ENCODE measurements at regions not wholly inside any gene's neighbourhood (a gene's known extent, or its start where the extent isn't known, plus 50 kb on each side); places are given as distances from the start of the nearest gene placed in this dataset.

DNA sequence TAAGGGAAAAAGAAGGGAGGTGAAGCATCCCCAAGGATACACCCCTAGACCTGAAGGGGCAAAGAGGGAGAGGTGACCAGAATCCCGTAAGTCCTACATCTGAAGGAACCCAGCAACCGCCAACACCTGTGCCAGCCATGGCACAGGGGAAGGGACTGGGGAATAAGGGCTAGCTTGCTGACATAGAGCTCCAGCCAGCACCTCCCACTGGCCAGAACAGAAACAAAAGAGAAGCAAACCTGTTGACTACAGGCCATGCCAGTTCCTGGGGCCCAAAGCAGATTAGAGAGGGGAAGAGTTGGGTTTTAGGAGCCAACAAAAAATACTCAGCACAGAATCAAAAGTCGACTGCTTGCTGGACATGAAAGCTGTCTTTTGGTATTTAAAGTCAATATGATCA, 244.6 kb downstream of the SUCLG1 start:
- no peaks in the 10 kb centered on the region for H3K4me1 ChIP-seq
- TF ChIP-seq, protein P1, sequence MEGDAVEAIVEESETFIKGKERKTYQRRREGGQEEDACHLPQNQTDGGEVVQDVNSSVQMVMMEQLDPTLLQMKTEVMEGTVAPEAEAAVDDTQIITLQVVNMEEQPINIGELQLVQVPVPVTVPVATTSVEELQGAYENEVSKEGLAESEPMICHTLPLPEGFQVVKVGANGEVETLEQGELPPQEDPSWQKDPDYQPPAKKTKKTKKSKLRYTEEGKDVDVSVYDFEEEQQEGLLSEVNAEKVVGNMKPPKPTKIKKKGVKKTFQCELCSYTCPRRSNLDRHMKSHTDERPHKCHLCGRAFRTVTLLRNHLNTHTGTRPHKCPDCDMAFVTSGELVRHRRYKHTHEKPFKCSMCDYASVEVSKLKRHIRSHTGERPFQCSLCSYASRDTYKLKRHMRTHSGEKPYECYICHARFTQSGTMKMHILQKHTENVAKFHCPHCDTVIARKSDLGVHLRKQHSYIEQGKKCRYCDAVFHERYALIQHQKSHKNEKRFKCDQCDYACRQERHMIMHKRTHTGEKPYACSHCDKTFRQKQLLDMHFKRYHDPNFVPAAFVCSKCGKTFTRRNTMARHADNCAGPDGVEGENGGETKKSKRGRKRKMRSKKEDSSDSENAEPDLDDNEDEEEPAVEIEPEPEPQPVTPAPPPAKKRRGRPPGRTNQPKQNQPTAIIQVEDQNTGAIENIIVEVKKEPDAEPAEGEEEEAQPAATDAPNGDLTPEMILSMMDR (IDR thresholded peaks at IDR 0.05): no peak
- ATAC-seq (no peak), DNase-seq (no peak), FAIRE-seq (no peak)
- no peaks in the 10 kb centered on the region for H3K27me3 ChIP-seq
- H3K9me3 ChIP-seq: no peaks in the 10 kb centered on the region
- H3K4me3 ChIP-seq: no peak overlapping the region
- H3K27ac ChIP-seq: no peak overlapping the region
- 45 to 54% methylated on average over 3 of the region's 3 CpGs for WGBS, 2 donors
- no peaks in the 10 kb centered on the region for H3K36me3 ChIP-seq
- intact Hi-C loops (cut with DNase I): no loop called here

DNA sequence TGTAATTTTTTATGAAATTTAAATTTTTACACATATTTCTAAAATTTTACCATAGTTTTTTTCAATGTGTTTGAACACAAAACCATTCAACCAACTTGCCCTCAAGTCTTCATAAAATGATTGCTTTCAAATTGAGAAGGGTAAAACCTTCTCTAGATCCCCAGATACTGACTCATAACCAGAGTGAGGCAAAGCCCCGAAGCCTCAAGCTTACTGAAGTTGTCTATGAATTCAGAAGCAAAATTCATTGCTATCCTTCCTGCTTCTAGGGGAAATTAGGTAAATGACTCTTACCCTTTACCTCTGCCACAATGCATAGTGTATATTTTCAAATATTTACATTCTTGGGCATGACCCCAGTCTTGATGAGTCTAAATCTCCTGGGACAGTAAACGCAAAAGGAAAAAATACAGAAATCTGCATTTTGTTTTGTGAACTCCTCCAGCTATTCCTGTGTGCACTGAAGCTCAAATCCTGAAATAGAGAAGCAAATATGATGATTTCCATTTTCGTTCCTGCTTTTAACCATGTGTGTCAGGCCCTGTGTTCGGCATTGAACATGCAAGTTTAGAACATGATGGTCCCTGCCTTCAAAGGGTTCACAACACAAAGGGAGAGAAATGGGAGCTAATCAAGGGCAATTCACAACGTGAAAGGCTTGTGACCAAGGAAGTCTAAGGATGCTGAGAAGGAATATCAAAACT, 246.3 kb downstream of the SUCLG1 start:
- 63 to 69% methylated on average over 5 of the region's 5 CpGs for WGBS, 2 donors
- FAIRE-seq (no peak), ATAC-seq (no peak)

DNA sequence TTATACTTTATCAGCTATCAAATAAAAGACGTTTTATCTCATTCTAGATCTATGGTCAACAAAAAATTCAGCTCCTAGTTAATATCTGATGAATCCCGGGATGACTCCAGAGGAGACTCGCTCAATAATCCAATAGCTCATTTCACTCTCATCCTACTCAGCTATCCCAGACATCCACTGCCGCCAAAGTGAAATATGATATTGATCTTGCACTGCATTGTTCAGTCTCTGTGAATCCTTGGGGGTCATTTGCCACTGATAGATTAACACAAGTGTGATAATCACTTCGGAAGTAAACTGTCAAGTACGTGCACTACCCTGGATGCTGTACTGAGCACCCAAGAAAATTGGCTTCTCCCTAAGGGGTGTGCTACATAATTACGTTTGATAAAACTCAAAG, 249.1 kb downstream of the SUCLG1 start:
- no peaks in the 10 kb centered on the region for H3K9me3 ChIP-seq
- no peak overlapping the region for H3K27ac ChIP-seq
- intact Hi-C loops (cut with DNase I): no loop called here
- TF ChIP-seq, protein P1 (IDR thresholded peaks at IDR 0.05): no peak
- no peaks in the 10 kb centered on the region for H3K27me3 ChIP-seq
- no peak overlapping the region for H3K4me3 ChIP-seq
- DNase-seq: no peak
- WGBS, 2 donors: 15 to 17% methylated on average over 7 of the region's 7 CpGs
- no peak for FAIRE-seq
- H3K36me3 ChIP-seq: no peaks in the 10 kb centered on the region
- no peak for ATAC-seq
- H3K4me1 ChIP-seq: no peaks in the 10 kb centered on the region

More for the DNA sequence above, 246.3 kb downstream of the SUCLG1 start:
- Histone ChIP-seq H3K4me3 (no peak overlapping the region), H3K9me3 (no peaks in the 10 kb centered on the region), H3K27me3 (no peaks in the 10 kb centered on the region), H3K4me1 (no peaks in the 10 kb centered on the region), H3K27ac (no peak overlapping the region), H3K36me3 (no peaks in the 10 kb centered on the region)
- TF ChIP-seq, protein P1 (IDR thresholded peaks at IDR 0.05): no peak
- DNase-seq: no peak
- intact Hi-C loops (cut with DNase I): no loop called here

DNA sequence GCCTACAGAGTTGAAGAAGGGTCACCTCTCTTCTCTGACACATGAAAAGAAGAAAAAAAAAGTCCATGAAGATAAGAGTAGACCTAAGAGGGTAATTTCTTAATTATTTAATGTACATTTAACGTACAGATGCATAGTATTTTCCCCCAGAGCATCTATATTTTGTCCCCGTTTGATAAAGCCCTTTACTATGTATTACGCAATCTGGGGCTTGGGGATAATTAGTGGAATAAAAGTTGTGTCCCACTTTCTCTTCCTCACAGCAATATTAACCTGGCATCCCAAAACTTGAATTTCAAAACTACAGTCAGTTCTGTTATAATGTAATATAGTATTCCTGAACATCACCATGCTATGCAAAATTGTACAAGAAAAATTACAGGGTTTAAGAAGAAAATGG, 254.1 kb downstream of the SUCLG1 start:
- no peak for ATAC-seq
- no peaks in the 10 kb centered on the region for H3K36me3 ChIP-seq
- H3K4me3 ChIP-seq: no peak overlapping the region
- no peaks in the 10 kb centered on the region for H3K27me3 ChIP-seq
- WGBS, 2 donors: 80% methylated on average over 3 of the region's 3 CpGs
- H3K27ac ChIP-seq: no peak overlapping the region
- no peak for FAIRE-seq
- no peaks in the 10 kb centered on the region for H3K9me3 ChIP-seq
- DNase-seq: no peak
- intact Hi-C loops (cut with DNase I): no loop called here
- no peaks in the 10 kb centered on the region for H3K4me1 ChIP-seq
- TF ChIP-seq, protein P1 (IDR thresholded peaks at IDR 0.05): no peak

GRCh38 chr2:84202166-84202565, 256.9 kb downstream of the SUCLG1 start:
- Histone ChIP-seq H3K4me3 (no peak overlapping the region), H3K9me3 (no peaks in the 10 kb centered on the region), H3K36me3 (no peaks in the 10 kb centered on the region), H3K4me1 (no peaks in the 10 kb centered on the region), H3K27me3 (no peaks in the 10 kb centered on the region), H3K27ac (no peak overlapping the region)
- FAIRE-seq (no peak), DNase-seq (no peak), ATAC-seq (no peak)
- WGBS, 2 donors: 67 to 80% methylated on average over 4 of the region's 4 CpGs
- TF ChIP-seq, protein P1 (IDR thresholded peaks at IDR 0.05): no peak
- intact Hi-C loops (cut with DNase I): no loop called here

All from pancreas (tissue), 10 donors.